HG02973 (cell line): ENCODE measurements at regions not wholly inside any gene's neighbourhood (a gene's known extent, or its start where the extent isn't known, plus 50 kb on each side); places are given as distances from the start of the nearest gene placed in this dataset.
"Not testable (repeated sequence)": the region's sequence is repeated elsewhere in the genome, so short reads cannot be mapped to it uniquely, and the experiment has no call there.

Source experiments
- ATAC-seq: cut with Tn5 transposase; IDR thresholded peaks from one replicate; pipeline ENCODE4 v1.9.1; 2021; ENCODE audit warnings: moderate library complexity; ENCODE audit not compliant: unreplicated experiment

DNA sequence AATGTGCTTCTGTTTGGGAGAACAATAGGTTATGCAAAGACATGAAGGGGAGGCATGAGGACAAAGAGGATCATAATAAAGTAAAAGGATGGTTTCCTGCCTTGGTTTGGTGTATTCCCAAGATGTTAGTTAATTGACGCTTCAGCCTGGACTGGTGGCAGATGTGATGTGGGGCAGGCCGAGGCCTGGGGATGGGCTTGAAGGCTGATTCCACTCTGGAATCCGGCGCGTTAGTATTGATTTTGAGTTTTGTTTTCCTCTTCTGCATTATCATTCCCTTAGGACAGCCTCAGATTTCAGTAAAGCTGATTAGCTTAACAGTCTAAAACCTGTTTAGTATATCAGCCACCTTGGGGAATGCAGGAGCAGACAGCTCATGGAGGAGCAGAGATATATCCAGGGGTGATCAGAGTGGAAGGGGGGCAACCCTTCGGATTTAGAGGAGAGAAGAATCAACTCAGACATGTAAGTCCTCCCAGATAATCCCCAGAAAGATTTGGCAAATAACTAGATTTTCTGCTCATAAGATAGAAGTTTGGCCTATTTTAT is 159.8 kb upstream of the MTPN start:
- ATAC-seq = no peak

DNA sequence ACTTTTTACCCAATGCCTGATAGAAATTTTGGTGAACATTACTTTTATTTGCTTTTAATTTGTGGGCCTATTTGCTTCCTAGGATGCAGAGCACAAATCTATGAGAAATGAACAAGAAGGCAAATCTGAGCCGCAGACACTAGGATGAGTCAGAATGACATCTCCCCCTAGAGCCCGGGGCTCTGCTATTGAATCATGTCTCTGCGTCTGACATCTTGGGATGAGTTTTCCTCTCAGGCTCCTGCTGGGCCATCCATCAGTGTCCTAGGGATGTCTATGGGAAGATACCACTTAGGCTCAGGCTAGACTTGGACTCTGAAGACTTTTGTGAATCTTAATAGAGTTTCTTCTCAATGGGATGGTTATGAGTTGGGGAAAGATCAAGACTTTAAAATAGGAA is 157.3 kb upstream of the MTPN start:
- no peak for ATAC-seq

- ATAC-seq = no peak
Measured at GRCh38 chr7:136133551-136133950, 156.4 kb upstream of the MTPN start.

- ATAC-seq = no peak
Measured at GRCh38 chr7:136131304-136131630, 154.1 kb upstream of the MTPN start.

GRCh38 chr7:136130511-136131303 is 153.5 kb upstream of the MTPN start:
- ATAC-seq = no peak

GRCh38 chr7:136128050-136128449 is 150.9 kb upstream of the MTPN start:
- no peak for ATAC-seq

GRCh38 chr7:136123352-136123751 is 146.2 kb upstream of the MTPN start:
- ATAC-seq = no peak

DNA sequence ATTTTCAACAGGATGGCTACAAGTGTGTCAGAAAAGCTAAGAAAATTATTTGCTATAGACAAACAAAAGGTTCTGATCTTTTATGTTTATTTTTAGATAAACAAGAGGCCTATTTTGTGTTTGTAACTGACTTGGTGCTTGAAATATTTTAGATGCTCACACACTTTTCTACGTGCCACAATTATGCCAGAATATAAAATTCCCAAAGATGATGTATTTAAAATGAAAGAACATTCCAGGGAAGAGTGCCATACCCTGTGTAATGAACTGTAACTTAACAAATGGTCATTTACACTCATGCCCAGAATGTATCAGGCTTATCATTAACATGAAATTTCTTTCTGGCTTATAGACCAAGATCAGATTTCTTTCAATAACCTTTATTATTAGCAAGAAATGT is 144.9 kb upstream of the MTPN start:
- ATAC-seq = no peak

- no peak for ATAC-seq
Measured at GRCh38 chr7:136117539-136117938, 140.4 kb upstream of the MTPN start.

DNA sequence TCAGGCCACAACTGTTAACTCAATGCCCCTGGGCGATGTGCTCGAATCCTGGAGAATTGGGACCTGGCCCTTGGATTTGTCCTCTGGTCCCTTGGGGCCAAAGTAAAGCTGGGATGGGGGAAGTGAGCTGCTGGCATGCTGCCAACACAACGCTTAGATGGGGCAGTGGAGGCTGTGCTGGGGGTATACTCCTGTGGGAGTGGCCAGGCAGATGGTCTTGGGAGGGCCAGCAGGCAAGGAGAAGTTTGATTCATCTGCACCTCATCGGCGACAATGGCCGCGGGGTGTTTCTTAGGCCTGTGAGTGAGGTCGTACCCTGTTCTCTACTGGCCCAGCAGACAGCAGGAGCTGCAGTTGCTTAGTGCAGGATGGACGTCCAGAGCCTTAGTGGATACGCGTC is 139.0 kb upstream of the MTPN start:
- no peak for ATAC-seq

- peak; percentile 100 for ATAC-seq
Measured at GRCh38 chr7:136114966-136115762, 138.0 kb upstream of the MTPN start.

DNA sequence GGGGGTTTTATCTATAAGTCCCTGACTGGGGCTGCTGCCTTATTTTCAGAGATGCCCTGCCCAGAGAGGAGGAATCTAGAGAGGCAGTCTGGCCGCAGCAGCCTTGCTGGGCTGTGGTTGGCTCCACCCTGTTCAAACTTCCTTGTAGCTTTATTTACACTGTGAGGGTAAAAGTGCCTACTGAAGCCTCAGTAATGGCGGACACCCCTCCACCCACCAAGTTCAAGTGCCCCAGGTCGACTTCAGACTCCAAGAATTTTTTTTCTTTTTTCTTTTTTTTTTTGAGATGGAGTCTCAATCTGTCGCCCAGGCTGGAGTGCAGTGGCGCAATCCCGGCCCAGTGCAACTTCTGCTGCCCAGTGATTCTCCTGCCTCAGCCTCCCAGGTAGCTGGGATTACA is 137.3 kb upstream of the MTPN start:
- not testable (repeated sequence) for ATAC-seq

DNA sequence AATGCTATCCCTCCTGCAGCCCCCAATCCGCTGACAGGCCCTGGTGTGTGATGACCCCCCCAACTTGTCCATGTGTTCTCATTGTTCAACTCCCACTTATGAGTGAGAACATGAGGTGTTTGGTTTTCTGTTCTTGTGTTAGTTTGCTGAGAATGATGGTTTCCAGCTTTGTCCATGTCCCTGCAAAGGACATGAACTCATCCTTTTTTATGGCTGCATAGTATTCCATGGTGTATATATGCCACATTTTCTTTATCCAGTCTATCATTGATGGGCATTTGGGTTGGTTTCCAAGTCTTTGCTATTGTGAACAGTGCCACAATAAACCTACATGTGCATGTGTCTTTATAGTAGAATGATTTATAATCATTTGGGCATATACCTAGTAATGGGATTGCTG is 131.9 kb upstream of the MTPN start:
- ATAC-seq = not testable (repeated sequence)

GRCh38 chr7:136105191-136105590 is 128.0 kb upstream of the MTPN start:
- ATAC-seq = no peak

GRCh38 chr7:136104269-136104603 is 127.1 kb upstream of the MTPN start:
- no peak for ATAC-seq

DNA sequence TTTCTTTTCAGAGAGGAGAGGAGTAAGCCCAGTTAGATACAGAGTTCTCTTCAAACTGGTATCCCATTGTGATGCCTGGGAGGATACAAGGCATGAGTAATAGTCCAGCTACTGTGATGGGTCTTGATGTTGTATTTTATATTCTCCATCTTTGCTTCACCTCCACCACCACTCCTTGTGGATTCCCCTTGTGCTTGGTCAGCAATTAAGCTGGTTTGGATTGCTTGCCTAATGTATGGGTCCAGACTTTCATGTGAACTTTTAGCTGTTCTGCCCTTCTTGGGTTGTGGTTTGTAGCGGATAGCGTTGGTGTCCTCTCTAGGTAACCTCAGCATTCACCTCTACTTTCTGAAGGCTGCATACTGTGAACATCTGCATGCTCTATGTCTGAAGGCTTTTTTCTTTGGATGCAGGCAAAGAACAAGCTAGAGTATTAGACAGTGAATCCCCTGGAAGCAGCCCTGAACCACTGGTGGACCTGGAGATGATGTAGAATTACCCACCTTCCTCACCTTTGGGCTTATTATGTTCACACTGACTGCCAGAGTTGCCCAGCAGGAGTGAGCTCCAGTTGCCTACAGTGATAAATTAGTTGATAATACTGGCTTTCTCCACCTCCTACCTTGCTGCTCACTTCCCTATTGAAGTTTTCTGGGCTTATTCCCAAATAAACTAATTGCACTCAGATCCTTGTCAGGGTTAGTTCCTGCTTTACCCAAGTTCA is 126.5 kb upstream of the MTPN start:
- ATAC-seq = no peak

GRCh38 chr7:136102881-136103280 is 125.7 kb upstream of the MTPN start:
- ATAC-seq = no peak

DNA sequence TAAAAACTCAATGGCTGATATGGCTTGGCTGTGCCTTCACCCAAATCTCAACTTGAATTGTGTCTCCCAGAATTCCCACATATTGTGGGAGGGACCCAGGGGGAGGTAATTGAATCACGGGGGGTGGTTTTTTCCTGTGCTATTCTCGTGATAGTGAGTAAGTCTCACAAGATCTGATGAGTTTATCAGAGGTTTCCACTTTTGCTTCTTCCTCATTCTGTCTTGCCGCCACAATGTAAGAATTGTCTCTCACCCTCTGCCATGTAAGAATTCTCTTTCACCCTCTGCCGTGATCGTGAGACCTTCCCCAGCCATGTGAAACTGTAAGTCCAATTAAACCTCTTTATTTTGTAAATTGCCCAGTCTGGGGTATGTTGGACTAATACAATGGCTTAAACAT is 115.6 kb upstream of the MTPN start:
- not testable (repeated sequence) for ATAC-seq

DNA sequence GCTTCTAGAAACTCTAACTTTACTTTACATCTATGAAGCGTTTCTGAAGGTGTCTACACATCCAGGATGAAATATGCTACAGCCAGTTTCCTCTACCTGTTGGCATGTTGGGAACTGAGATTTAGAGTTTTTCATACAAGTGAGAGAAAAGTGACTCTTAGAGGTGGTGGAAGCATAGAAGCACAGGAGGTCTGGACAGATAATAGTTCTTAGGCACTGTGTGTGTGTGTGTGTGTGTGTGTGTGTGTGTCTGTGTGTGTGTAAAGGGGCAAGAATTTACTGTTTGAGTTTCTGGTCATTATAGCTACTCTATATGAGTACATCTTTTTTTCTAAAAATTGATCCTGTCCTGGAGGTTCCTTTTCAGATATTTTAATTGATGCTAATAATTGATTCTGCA is 110.7 kb upstream of the MTPN start:
- ATAC-seq = no peak

DNA sequence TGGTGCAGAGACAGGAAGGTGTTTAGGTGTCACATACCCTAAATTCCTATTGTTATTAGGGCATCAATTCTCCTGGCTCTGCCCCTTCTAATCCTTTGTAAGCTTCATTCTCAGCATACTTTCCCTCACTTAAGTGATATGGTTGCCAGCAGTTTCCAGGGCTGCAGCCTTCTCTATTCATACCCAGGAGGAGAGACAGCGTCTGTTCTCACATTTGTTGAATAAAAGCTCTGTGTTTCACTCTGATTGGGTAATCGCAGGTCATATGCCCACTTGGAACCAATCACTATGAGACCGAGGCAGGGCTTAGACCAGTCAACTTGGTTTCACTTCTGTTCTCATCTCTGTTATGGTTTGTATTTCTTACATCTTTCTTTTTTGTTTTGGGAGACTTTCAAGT is 109.6 kb upstream of the MTPN start:
- ATAC-seq = peak; percentile 95

- no peak for ATAC-seq
Measured at GRCh38 chr7:136079934-136080333, 102.8 kb upstream of the MTPN start.

DNA sequence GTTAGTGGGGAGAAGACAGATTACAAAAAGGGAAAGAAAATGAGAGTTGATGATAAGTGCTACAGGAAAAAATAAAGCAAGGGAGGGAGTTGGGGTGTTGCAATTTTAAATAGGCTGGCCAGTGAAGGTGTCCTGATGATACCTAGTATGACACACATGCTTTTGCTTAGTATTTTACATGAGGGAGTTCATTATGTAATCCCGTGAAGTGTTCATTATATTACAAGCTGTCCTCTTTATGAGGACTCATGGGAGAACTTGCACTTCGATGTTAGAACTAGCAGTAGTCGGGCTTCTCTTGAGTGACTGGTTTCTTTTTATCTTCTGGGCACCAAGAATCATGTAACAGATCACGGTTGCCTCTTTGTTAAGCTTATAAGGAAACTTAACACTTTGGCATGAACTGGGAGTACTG is 102.3 kb upstream of the MTPN start:
- no peak for ATAC-seq
